CD4-positive, alpha-beta T cell treated with Interleukin-10 for 1 hour (primary cell): ENCODE measurements at regions not wholly inside any gene's neighbourhood (a gene's known extent, or its start where the extent isn't known, plus 50 kb on each side); places are given as distances from the start of the nearest gene placed in this dataset.
A peak's percentile ranks its signal among the peaks of the same experiment; 100 is the strongest.

Source experiments
- DNase-seq: peaks from one replicate; pipeline ENCODE4 v3.0.0-alpha.2; 2020

DNA sequence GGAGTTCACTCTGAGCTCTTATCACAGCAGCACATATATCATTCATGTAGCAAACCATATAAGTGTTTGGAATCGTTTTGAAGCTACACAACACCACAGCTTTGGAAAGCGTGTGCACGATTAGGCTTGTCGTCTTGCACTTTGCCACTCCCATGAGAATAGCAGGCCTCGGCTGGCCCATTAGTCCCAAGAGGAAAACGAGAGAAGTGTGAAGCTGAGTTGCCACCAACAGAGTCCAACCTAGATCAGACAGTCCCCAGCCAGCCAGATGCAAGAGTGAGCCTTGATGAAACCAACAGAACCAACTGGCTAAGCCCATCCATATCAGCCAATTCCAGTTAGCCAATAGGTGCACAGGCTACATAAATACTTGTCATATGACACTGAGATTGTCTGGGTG, 238.4 kb downstream of the C1orf94 start:
- DNase-seq, result no peak

DNA sequence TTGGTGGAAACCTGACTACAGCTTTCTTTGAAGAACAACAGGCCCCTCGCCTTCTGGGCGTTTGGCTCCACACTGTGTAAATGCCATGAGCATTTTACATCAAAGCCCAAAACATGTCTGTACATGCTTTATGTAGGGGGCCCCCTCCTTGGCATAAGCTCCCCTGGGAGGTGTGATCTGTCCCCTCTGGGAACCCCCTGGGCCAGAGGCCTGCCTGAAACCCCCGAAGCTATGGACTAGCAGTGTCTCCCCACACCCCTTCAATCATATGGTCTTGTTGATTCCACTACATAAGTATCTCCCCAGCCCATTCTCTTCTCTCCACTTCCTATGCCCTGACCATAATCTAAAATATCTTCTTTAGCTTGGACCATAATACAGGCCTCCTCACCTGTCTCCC, 241.5 kb downstream of the C1orf94 start:
- no peak for DNase-seq

DNA sequence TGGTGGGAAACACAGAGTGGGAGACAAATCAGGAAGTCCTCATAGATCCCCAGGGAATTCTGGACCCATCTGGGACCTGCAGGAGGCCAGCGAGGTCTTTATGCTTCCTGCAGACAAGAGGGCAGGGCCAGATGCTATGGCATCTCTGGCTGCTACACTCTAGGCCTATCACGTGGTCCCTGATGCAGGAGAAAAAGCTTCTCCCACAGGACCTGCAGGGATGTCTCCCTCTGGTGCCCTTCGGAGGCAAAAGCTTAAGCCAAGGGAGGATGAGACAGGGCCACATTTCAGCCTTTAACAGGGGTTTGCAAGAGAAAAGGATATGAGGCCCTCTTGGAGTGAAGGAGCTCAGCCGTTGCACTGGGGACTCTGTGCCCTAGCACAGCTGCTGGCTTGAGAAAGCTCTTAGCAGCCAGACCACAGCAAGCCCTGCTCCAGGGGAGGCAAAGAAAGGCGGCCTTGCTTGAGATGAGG, 243.0 kb downstream of the C1orf94 start:
- no peak for DNase-seq

DNA sequence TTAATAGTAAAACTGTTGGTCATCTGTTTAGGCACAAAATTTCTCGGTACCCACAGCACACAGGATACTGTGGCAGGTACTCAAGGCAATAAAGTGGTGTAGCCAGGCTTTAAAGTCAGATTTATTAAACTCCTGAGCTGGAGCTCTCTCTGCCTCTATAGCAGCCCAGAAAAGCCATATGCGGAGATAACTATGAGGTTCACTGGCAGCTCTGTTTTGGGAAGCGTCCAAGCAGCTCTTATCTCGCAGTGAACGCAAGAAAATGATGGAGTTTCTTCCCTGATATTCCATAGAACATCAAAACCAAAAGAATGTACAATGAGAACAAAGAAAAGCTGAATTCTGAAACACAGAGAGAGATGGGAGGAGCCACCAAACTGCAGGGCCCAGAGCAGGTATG, 248.3 kb downstream of the C1orf94 start:
- no peak for DNase-seq

DNA sequence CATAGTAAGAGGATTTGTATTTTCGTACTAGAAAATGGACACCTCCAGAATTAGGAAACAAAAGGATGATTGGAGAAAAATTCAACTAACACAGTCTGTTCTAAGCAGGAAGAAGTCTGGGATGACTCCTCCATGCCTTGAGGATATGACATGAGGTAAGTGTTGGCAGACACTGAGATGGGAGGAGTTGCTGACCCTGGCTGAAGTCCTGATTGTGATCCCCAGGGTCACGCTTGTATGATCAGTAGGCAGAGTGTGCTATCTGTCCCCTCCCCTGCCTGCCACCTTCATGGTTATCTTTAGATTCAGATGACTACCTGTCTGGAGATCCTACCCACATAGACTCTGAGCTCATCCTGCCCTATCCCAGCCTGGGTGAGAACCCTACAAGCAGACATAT, 249.1 kb downstream of the C1orf94 start:
- DNase-seq, result no peak

DNA sequence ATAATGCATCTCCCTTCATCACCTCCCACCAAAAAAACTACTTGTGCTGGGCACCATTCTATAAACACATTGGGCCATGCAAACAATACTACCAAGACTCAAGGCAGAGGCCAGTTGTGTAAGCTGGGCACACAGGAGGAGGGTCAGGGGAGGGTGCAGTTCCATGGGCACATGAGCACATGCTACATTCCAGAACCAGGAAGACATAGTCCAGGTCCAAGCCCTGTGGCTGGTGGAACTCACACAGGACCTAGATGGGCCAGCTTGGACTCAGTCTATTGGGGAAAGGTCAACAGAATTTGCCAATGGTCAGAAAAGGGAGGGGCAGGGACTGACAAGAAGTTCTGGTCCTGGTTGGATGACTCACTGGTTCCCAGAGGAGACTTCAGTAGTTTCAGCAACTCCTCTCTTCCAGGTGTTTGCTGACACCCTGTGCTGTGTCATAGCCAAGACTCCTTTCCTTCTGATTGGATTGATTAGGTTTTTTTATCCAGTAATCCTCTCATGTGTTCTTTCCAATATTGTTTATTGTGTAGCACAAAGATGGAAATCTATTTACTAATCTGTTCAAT, 249.7 kb downstream of the C1orf94 start:
- no peak for DNase-seq

DNA sequence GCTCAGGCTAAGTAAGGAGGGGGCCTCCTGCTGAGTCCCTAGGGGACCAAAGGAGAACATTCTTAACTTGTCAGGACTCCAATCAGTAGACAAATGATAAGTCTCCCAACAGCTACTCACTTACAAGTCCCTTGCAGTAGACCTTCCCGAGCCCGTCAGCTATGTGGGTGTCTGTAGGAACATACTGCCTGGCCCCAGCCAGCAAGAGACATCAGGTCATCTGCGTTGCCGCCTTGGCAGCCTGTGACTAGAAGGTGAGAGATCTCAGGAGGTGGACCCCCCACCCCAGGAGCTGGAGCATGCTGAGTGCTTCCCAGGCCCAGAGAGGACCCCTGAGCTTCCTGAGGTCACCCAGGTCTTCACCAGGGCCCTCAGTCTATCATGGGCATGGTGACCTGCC, 250.5 kb downstream of the C1orf94 start:
- DNase-seq, result no peak

DNA sequence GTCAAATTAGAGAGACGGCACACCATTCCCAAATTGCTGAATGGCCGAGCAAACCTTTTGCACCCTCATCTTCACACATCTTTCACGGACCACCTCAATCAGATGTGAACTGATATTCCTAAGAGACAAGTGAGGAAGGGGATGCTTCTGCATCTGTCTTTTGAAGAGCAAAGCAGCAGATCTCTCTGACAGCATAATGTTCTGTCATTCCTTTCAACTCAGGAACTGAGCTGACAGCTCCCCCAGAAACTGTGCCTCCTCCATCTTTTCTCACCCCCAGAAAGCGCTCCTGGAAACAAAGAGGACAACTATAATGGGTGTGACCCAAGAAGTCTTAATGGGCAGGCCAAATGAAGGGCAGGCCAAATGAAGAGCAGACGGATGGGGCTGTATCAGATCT, 256.4 kb downstream of the C1orf94 start:
- DNase-seq, result no peak

DNA sequence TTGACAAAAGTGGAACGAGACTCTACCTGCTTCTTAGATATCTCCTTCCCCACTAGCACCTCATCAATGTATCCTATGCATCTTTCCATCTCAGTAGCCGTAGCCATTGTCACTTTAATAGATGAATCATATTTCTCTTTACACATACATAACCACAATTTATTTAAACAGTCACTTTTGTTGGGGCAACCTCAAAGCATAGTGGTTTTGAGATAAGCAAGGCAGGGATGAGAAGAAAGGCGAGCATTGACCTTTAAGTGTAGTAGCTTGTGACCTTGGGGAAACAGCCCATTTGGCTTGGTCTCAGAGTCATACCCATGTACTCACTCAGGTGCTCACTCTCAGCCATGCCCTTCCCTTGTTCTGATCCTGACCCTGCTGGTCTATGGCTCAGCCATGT, 260.1 kb downstream of the C1orf94 start:
- no peak for DNase-seq

DNA sequence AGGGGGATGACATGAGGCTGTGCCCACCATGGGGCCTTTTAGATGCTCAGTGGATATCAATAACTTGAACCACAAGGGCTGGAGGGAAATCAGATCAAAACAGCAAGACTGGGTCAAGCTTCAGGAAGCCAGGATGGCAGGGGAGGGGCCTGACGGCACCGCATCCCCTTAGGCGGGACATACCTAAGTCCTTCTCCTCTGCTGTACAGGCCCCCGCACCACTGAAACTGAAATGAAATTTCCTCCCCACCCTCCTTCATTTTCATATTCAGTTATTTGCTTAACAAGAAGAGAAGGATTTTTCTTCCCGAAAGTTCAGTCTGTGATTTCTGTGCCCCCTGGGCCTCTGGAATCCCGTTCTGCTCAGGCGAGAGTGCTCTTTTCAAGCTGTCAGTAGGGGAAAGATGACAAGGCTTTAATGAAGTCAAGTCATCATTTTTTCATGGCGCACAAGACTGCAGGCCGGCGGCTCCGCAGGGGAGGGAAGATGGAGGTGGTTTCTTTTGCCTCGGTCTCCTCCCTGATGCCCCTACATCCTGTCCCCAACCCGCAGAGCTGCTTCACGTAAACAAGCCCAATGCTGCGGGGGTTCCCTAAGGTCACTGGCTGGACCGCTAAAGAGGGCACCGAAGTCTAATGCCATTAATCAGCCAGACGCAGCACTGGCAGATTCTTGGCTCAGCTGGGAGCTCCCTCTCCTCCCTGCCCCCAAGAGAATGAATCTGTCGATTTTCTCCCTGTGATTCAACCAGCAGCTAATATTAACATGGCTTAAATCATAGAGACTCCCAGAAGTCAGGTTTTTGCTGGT, 264.8 kb downstream of the C1orf94 start:
- no peak for DNase-seq

DNA sequence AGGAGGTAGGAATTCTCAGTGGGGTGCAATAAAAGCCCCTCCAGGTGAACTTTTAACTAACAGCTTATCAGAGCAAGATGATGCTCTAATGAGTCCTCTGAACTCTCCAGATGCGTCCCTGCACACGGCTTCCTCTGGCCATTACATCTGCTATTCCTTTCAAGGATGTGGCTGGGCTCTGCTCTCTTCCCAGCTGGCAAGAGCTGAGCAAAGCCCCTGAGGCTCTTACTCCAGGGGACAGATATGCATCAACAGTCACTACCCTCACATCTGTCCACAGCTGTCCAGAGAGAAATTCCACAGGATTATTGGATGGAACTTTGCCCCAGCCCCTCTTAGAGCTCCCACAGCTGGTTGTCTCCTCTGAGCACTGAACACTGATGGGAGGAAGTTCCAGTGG, 267.8 kb downstream of the C1orf94 start:
- no peak for DNase-seq

DNA sequence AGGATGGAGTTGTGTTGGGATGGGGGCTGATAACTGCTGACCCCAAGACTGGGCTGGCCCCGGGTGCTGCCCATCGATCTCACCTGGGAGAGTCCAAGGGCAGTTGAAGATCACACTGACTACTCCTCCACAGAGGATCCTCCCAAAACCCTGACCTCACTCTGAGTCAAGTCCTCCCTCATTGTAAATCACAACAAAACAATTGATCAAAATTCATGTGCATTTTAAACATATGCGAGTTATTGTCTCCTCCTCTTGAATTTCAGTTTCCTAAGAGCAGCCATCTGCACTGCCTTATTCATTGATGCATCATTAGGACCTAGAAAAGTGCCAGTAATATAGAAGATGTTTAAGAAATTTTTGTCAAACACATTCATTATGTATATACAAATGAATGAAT, 273.6 kb downstream of the C1orf94 start:
- no peak for DNase-seq

DNA sequence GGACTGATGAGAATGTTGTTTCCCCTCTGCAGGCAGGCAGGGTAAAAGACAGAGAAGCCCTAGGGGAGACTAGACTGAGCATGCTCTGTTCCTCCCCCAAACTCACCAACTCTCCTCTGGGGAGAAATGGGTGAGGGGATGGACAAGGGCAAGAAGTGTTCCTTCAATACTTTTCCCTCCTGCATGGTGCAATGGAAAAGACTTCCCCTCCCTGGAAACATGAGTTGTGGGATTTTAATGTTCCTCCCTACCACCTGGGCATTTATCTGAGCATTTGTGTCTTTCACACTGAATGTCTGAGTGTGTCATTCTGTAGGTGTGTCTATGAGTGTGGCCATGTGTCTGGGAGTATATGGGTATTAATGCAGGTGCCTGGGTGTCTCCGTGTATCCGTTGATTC, 275.7 kb downstream of the C1orf94 start:
- DNase-seq, result no peak

DNA sequence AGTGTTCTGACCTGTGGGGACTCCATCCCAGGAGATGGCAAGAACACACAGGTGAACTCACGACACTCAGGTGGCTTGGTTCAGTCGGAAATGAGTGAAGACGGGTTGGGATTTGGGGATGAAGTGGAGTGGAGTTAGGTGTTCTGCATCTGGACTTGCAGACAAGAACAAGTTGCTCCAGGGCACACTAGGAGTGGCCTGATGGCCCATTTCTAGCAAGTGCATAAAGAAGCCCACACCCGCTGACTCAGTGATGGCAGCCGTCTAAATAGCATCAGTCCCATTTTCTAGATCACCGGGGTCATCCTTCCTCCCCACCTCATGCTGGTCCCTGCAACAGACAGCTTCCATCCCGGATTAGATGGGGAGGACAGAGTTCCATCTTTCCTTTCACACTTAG, 278.4 kb downstream of the C1orf94 start:
- no peak for DNase-seq

DNA sequence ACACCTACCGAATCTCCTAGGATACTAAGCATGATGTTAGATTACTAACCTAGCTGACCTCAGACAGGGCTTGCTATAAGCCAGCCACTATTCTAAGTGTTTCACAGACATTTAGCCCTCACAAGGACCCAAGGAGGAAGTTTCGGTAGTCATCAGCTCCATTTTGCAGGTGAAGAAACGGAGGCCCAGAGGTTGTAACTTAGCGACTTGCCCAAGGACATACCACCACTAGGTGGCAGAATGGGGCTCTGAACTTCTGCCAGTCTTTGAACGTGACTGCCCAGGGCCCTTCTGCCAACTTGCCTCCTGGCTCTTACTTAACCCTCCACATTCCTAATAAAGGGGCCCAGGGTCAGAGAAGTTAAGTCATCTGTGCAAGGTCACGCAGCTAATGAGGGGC, 283.5 kb downstream of the C1orf94 start:
- DNase-seq, result peak; percentile 30

DNA sequence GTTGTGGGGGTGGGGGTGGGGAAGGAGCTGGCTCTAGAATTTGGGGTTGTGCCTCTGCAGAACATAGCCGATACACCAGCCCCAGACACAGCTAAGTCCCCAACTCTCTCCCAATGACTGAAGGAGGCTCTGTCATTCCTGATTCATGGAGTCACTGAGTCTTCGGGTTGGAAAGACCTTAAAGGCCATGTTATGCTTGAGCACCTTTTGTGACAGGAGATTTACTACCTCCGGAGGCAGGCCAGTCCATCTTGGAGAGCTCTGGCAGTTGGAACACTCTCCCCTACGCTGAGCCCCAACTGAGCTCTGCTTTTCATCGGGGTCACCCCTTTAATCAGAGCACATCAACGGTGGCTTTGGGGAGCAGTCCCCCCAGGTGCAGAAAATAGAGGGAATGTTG, 284.4 kb upstream of the GJB5 start:
- no peak for DNase-seq

DNA sequence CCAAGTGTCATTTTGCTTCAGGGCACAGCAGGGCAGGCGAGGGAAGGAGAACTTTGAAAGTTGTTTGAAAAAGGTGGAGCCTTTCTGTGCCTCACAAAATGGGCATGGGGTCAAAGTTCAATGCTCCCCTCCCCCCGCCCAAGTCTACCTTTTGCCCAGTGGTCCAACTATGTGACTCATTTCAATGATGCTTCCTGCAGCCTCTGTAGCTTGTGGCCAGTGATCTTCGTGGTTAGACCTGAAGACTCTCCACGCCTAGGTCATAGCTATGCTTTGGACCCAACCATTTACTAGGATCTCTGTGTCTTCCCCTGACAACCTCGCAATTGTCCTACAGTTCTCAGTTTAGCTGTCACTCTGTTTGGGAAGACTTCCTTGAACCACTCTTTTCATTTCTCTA, 280.3 kb upstream of the GJB5 start:
- DNase-seq, result no peak

DNA sequence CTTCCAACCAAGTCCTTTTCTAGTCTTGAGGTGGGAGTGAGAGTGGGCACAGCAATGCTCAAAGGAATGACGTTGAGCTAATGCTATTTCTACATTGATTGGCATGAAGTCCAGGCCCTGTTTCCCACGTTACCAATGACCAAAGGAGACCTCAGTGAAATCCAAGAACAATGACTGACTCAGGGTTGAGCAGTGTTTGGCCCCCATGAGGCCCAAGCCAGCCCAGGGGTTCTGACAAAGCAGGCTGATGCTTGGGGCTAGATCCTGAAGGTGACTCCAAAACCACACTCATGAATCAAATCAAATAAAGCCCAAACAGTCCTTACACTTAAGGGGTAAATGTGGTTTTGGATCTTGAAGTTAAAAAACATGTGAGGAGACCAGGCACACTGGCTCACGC, 278.5 kb upstream of the GJB5 start:
- DNase-seq, result no peak

DNA sequence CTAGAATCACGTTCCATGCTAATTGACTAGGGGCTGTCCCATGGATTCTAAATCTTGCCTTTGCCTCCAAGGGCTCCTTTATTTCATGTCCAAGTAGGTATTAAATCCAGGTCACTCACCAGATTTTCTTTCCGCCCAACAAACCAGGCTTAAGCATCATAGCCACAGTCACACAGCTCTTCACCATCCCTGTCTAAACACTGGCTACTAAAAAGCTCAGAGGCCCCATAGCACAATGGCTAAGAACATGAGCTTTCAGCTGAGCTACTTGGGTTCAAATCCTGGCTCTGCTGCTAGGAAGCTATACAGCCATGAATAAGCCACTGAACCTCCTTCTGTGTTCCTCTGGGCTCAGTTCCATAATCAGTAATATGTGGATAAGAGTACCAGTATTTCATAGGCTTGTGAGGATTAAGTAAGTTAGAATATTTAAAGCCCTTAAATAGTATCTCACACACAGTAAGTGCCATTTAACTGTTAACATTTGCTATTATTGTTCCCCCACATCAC, 277.2 kb upstream of the GJB5 start:
- DNase-seq, result no peak

DNA sequence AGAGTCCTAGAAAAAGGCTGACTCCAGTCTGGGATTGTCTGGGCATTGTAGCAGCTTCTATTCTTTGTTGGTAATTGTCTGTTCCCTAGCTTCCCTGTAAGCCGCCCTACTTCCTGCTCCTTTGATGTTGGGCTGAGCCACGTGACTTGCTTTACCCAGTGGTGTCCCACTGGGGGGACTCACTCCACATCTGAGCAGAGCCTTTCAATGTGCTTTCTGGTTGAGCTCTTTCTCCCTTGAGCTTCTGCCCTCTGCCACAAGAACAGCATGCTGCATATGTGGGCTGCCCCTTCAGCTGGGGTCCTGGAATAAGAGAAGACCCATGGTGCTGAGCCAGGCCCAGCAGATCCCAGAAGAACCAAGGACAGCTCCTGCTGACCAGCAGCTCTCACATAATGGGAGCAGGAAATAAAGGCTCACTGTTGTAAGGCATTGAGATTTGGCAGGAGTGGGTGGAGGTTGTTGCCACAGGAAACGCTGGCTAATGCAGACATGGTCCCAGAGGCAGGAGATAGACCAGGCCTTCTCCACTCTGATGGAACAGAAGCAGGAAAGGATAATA, 276.3 kb upstream of the GJB5 start:
- no peak for DNase-seq

DNA sequence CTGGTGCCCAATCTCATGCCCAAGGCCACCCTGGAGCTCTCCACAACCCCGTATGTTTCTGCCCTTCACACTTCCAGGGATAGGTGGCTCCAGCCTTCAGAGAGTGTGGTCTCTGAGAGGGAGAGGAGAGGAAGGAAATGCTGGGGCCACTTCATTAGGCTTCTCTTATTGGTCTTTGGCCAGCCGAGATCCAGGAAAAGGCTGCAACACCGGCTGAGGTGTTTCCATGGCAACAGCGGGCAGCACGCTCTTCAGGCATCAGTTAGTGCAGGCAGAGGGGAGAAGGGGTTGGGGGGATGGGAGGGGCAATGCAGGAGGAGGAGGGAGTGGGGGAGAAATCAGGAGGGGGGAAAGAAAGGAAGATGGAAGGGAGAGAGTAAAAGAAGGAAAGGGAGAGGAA, 275.1 kb upstream of the GJB5 start:
- DNase-seq, result no peak

DNA sequence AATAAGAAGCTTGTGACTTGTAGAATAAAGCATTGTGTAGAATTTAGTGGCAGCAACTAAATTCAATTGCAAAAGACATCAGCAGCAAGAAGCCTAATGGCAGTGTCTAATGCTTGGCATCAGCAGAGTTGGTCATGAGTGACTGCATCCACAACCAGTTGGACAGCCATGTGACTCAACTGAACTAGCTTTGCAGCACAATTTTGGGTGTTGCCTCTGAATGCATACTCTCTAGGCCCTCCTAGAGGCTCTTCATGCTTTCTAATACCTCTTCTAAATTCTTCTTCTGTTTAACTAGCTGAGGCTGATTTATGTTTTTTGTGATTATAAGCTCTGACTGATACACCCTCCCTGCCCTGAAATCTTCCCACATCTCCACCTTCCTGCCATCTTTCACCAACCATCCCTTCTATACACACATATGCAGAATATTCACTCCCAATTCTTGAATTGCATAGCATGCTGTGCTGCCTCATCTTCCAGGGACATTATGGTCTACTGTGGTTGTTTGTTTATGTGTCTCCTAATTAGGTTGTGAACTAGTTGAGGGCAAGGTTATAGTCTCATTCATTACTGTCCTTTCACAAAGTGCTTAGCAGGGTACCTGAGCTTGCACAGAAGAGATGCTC, 266.7 kb upstream of the GJB5 start:
- DNase-seq, result no peak

DNA sequence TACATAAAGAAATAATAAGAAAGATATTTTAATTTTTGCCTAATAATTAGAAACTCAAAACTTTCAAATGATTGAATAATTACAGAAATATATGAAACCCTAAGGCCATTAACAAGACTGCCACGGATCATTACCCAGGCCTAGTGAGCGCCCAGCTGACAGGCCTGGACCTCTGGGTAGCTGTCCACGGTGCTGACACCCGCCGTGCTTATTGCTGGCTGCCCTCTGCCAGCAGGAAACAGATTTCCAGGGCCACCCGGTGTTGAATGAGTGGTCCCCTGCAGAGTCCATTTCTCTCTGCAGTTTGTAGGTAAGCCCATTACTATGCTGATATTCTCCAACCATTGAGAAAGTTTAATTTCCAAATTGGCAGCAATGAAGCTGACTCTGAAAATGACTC, 254.4 kb upstream of the GJB5 start:
- no peak for DNase-seq

DNA sequence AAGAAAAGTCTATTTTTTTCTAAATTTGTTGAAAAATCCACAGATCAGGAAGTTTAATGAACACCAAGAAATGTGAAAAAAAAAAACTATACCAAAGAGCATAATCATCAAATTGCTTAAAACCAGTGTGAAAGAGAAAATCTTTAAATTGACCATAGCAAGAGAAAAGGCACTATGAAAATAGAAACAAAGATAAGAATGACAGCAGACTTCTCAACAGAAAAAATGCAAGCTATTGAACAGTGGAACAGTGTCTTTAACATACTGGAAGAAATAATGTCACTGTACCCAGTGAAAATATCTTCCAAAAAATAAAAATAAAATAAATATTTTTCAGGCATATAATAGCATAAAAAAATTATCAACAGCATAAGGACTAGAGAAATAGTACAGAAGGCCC, 243.0 kb upstream of the GJB5 start:
- no peak for DNase-seq
